HG03064 (cell line): ENCODE measurements at regions not wholly inside any gene's neighbourhood (a gene's known extent, or its start where the extent isn't known, plus 50 kb on each side); places are given as distances from the start of the nearest gene placed in this dataset.
"Not testable (repeated sequence)": the region's sequence is repeated elsewhere in the genome, so short reads cannot be mapped to it uniquely, and the experiment has no call there.

Experiments used
- ATAC-seq: cut with Tn5 transposase; IDR thresholded peaks from one replicate; pipeline ENCODE4 v1.9.1; 2021; ENCODE audit warnings: low read depth; ENCODE audit not compliant: unreplicated experiment

GRCh38 chrX:26649534-26649933 is 433.6 kb downstream of the MAGEB5 start:
- no peak for ATAC-seq

- ATAC-seq, result no peak
These were observed 415.4 kb downstream of the MAGEB5 start for GRCh38 chrX:26631385-26631784.

GRCh38 chrX:26613956-26614355 is 398.0 kb downstream of the MAGEB5 start:
- no peak for ATAC-seq

DNA sequence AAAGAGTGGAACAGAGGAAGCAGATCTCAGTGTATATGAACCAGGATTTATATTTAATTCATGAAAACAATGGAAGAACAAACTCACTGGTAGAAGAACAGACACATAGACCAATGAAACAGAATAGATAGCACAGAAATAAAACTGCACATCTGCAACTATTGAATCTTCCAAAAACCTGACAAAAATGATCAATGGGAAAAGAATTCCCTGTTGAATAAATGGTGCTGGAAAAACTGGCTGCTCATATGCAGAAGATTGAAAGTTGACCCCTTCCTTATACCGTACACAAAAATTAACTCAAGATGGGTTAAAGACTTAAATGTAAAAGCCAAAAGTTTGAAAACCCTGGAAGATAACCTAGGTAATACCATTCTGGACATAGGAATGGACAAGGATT is 391.0 kb downstream of the MAGEB5 start:
- no peak for ATAC-seq

DNA sequence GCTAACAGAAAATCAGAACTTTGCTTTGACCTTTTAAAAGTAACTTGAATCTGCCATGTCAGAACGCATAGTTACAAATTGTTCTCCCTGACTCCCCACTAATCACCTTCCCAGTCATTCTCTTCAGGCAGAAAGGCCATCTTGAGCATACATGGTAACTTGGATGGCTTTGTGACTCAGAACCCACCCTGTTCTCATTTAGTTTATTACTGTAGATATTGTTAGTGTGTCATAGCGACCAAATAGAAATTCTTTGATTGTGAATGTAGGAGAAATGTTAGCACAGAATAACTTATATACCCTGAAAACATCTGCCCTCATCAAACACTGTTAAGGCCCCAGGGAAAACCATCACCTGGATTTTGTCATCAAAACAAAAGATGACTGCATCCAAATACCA is 382.0 kb downstream of the MAGEB5 start:
- no peak for ATAC-seq

GRCh38 chrX:26590849-26591248 is 374.9 kb downstream of the MAGEB5 start:
- no peak for ATAC-seq

- no peak for ATAC-seq
These were observed 370.6 kb downstream of the MAGEB5 start for GRCh38 chrX:26586570-26586969.

GRCh38 chrX:26581091-26581490 is 365.1 kb downstream of the MAGEB5 start:
- ATAC-seq, result no peak

DNA sequence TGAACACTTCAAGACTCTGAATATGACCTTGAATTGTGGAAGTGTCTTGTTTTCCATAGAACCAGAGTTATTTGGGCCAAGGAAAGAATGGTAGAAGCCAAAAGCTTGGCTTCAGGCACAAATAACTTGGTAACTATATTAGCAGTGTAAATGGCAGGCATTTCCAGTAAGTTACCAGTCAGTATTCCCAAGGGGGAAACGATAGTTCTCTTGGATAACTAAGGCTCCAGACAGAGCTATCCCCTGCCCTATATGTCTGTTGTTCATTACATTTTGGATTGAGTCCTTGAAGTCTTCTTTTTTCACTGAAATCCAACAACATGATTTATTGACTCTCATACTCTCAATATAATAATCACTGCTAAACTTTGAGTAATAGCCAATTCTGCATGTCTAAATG is 364.1 kb downstream of the MAGEB5 start:
- no peak for ATAC-seq

DNA sequence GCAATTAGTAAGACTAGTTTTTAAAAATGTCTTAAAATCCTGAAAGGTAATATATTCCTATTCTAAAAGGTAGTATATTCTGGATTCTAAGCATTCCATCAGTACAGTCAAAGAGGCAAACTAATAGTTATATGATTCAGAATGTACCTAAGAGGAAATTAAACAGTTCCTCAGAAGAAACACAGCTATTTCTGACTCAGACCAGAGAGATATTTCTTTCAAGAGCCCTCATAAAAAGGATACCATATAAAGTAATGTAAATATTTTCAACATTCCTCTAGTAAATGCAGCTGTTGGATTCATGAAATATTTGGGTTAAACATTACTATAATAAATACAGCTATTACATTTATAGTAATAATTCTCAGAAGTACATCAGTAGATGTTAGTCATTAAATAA is 358.3 kb downstream of the MAGEB5 start:
- ATAC-seq, result no peak

- no peak for ATAC-seq
These were observed 346.2 kb downstream of the MAGEB5 start for GRCh38 chrX:26562156-26562555.

DNA sequence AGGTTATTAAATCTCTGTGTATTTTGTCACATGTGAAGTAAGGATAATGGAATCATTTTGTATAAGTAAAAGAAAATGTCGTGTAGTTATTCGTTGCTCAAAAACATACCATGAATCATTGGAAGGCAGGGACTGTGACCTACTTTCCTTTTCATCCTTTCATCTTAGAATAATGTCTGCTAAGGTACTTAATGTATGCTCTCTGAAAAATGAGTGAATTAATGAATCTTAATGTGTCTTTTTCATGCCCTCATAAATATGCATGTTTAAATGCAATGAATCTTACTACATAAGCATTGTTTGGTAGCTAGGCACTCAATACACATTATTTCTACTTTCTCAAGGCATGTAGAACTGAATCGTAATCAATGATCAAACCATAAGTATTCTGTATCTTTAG is 343.9 kb downstream of the MAGEB5 start:
- no peak for ATAC-seq

DNA sequence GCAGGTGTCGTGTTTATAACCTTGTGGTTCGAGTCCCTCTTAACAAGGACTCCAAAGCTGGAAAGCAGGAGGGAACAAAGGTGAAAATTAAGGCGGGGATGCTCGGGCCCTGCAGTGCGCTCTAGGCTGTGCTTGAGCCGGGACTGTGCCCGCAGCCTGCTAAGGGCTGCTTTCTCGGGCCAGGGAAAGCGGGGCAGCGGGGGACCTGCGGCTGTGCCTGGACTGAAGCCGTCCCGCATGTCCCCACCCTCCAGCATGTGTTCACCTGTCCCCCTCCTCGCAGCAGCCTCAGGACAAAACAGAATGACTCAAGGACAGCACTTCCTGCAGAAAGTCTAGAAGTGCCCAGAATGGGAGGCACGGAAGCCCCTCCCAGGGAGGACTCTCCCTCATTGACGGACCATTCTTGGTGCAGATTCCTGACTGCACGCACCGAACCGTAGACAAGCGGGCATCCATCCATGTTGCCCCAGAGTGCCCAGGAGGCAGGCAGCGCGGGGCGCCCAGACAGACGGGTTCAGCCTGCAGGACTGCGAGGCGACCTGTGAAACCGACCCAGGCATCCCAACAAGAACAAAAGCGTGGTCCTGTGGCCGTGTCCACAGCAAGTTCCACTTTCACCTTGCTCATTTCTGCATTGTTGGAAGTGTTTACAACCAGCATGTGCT is 342.9 kb downstream of the MAGEB5 start:
- ATAC-seq, result no peak

- ATAC-seq, result no peak
These were observed 341.8 kb downstream of the MAGEB5 start for GRCh38 chrX:26557691-26558321.

- not testable (repeated sequence) for ATAC-seq
These were observed 309.8 kb downstream of the MAGEB5 start for GRCh38 chrX:26525768-26526167.

- no peak for ATAC-seq
These were observed 306.5 kb downstream of the MAGEB5 start for GRCh38 chrX:26522501-26522900.

- no peak for ATAC-seq
These were observed 295.8 kb downstream of the MAGEB5 start for GRCh38 chrX:26511589-26512363.

GRCh38 chrX:26470941-26471340 is 255.0 kb downstream of the MAGEB5 start:
- ATAC-seq, result no peak

- ATAC-seq, result no peak
These were observed 250.4 kb downstream of the MAGEB5 start for GRCh38 chrX:26466387-26466786.

GRCh38 chrX:26445288-26445687 is 229.3 kb downstream of the MAGEB5 start:
- ATAC-seq, result no peak

- ATAC-seq, result not testable (repeated sequence)
These were observed 228.4 kb downstream of the MAGEB5 start for GRCh38 chrX:26444417-26444816.

DNA sequence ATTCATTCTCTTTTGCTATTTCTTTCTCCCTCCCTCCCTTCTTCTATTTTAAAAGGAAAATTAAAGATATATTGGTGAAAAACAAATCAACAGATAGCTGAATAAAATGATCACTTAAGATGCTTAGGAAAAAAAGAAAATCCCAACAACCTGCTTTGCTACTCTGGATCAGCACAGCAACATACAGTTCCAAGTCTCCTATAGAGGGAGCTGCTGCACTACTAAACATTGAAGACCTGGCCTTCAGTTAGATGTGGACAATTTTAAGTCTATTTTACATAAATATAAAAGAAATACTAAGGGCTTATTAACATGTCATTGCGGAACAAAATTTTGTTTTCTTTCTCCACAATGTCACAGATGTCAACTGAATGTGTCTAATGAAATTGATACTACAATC is 226.4 kb downstream of the MAGEB5 start:
- no peak for ATAC-seq
